T47D (cell line): ENCODE measurements at regions not wholly inside any gene's neighbourhood (a gene's known extent, or its start where the extent isn't known, plus 50 kb on each side); places are given as distances from the start of the nearest gene placed in this dataset.

ENCODE experiments used
- DNase-seq, 2 experiments: peaks; one replicate each; pipeline versions ENCODE4 v3.0.0 to v3.0.0-alpha.2; 2011 to 2012; ENCODE audit warnings: low read depth in 1 of 2, low spot score in 1 of 2
- JUND ChIP-seq: IDR thresholded peaks from 2 replicates; pipeline ENCODE4 v1.6.1; 2012; ENCODE audit warnings: low read depth
- in situ Hi-C: cut with HindIII; loops from 2 replicates; pipeline ENCODE4 v1.10.0; 2016; ENCODE audit warnings: low sequenced_read_pairs, low pct_unique_long_range_greater_than_20kb

DNA sequence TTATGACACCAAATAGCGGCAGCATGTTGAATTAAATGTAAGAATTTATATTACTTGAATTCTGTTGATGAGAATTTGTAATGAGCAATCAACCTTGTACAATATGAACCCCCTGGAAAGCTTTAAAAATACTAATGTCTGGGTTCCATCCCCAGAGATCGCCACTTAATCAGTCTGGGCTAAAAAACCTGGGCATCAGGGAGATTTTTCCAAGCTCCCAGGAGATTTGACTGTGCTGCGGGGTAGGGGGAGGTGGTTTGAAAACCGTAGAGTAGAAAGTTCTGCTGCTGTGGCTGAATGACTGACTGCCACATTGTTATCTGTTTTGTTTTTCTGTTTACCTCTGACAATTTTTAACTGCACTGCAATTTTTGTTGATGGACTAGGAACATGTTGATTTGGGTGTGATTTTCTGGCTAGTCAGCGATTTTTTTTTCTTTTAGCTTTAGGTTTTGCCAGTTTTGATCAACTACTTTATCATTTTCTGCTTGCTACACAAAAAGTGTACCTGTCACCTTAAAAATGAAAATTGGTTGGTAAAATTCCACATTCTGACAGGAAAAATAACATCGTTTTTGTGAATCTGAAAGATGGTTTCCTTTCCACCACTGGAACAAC, 79.3 kb downstream of the PCTP start:
- in situ Hi-C loops, result no loop called here
- TF ChIP-seq JUND, result no peak
- no peak for DNase-seq

- in situ Hi-C loops, result no loop called here
Measured at GRCh38 chr17:55830699-55831471, 80.0 kb downstream of the PCTP start.

GRCh38 chr17:55833306-55833705, 82.5 kb downstream of the PCTP start:
- no peak for TF ChIP-seq JUND
- no peak for DNase-seq
- in situ Hi-C loops, result no loop called here

More at GRCh38 chr17:55830699-55831471, 80.0 kb downstream of the PCTP start:
- TF ChIP-seq JUND, result no peak
- DNase-seq, result no peak

GRCh38 chr17:55842405-55843158, 91.7 kb downstream of the PCTP start:
- DNase-seq, result no peak
- in situ Hi-C loops, result no loop called here
- TF ChIP-seq JUND, result no peak

GRCh38 chr17:55843785-55844184, 92.9 kb downstream of the PCTP start:
- in situ Hi-C loops, result no loop called here
- no peak for TF ChIP-seq JUND
- DNase-seq, result no peak

DNA sequence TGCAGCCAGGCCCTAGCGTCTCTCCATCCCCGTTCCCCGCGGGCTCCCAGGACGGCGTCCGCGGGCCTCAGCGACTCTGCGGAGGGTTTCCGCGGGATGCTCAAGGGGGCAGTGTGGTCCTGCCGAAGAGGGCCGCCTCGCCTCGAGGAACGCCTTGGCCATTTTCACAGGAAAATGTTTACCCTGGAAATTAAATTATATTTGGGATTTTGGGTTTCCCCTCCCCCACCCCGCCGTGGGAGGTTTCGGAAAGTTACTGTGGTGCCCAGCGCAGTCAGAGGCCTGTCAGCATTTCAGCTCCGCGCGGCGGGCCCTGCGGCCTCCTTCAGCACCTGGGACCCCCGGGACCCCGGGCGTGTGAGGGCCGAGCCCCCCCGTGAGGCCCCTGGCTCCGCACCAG, 94.5 kb downstream of the PCTP start:
- DNase-seq, result no peak
- no peak for TF ChIP-seq JUND
- in situ Hi-C loops, result no loop called here

- no peak for TF ChIP-seq JUND
- no peak for DNase-seq
- in situ Hi-C loops, result no loop called here
Measured at GRCh38 chr17:55846745-55847144, 95.9 kb downstream of the PCTP start.

GRCh38 chr17:55852734-55853133, 101.9 kb downstream of the PCTP start:
- in situ Hi-C loops, result no loop called here
- TF ChIP-seq JUND, result no peak
- DNase-seq, result no peak

DNA sequence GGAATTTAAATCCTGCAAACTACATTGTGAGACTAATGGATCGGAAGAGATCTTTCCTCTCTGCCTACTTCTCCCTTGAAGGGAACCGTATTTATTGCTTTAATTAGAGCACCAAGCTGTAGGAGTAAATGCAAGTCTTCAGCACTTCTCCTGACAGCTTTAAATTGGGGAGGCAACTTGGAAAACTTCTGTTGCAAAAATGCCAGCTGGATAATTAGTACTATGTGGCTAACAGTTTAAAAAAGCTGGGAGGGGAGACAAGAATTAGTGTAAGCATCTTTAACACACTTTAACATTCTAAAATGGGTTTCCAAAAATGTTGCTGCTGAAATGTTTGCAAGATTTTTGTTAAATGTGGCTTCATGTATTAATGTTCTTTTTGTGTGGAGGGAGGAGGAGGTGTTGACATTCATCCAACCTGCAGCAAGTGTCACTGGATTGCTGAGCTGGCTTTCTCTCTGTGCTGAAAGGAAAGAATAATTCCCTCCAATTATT, 108.5 kb downstream of the PCTP start:
- no peak for DNase-seq
- in situ Hi-C loops, result no loop called here
- no peak for TF ChIP-seq JUND

DNA sequence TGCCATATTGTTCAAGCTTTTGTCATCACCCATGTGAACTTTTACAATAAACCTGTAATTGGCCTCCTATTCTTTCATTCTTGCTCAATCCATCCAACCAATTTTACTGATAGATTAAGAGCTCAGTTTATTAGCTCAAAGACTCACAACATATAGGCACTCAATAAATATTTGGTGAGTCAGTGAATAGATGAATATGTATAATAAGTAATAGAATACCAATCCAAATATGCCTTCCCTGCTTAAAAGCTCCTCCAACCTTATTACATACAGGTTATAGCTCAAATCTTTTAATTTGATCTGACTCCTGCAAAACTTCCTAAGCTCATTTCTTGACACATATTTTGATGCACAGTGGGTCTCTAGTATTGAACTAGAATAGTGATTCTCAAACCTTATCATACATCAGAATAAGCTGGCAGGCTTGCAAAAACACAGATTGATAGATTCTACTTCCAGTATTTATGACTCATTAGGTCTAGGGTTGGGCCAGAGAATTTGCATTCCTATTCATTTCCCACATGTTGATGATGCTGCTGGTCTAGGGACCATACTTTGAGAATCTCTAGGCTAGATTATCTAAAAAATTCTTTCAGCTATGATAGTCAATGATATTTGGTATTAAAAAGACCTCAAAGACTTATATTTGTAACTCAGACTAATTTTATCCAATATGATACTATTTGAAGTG, 114.4 kb downstream of the PCTP start:
- in situ Hi-C loops, result no loop called here
- no peak for TF ChIP-seq JUND
- no peak for DNase-seq

DNA sequence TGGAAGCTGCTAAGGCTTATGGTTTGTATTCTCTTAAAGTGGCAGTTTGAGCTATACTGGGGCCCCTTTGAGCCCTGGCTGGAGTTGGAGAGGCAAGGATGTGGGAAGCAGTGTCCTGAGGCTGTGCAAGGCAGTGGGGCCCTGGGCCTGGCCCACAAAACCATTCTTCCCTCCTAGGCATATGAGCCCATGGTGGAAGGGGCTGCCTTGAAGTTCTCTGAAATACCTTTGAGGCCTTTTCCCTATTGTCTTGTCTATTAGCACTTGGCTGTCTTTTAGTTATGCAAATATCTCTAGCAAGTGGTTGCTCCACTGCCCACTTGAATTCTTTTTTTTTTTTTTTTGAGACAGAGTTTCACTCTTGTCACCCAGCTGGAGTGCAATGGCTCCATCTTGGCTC, 119.2 kb downstream of the PCTP start:
- no peak for TF ChIP-seq JUND
- in situ Hi-C loops, result no loop called here
- no peak for DNase-seq

DNA sequence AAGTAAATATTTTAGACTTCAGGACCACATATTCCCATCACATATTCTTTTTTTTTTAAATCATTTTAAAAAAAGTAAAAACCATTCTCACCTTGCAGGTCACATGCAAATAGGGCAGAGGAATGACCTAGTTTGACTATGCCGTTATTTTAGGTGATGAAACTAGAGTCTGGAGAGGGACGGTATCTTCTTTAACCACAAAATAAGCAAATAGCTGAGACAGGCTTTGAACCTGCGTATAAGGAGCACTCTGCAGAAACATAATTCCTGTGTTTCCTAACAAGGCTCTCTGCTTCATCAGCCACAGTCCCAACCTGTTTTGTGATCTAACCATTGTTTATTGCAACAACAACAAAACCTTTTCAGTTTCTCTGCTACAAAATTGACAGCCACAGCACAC, 121.5 kb downstream of the PCTP start:
- DNase-seq, result no peak

More for the DNA sequence above, 121.5 kb downstream of the PCTP start:
- in situ Hi-C loops, result no loop called here
- TF ChIP-seq JUND, result no peak
